ENCODE measurements at regions not wholly inside any gene's neighbourhood (a gene's known extent, or its start where the extent isn't known, plus 50 kb on each side); places are given as distances from the start of the nearest gene placed in this dataset.

DNA sequence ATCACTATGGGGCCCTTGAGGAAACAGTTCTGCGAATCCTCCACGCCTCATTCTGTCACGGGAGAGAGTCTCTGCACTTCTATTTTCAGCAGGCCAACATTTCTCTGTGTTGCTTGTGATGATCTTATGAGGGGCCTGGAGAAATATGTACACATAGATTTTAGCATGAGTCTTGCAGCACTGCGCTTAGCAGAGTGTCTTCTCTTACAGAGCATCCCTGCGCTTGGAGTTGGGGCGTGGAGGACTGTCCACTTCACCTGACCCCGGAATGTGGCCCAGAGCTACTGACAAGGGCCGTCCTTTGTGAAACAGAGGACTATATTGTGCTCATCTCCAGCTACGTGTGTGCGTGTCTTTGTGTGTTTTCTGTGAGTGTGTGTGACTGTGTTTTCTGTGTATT is 428.2 kb upstream of the IRX4 start:
- TF ChIP-seq POLR2AphosphoS5 (IDR thresholded peaks at IDR 0.05) (no peak), EP300 (IDR thresholded peaks at IDR 0.05) (no peak), POLR2A (IDR thresholded peaks at IDR 0.05) (no peak)
- TF ChIP-seq, protein P1, sequence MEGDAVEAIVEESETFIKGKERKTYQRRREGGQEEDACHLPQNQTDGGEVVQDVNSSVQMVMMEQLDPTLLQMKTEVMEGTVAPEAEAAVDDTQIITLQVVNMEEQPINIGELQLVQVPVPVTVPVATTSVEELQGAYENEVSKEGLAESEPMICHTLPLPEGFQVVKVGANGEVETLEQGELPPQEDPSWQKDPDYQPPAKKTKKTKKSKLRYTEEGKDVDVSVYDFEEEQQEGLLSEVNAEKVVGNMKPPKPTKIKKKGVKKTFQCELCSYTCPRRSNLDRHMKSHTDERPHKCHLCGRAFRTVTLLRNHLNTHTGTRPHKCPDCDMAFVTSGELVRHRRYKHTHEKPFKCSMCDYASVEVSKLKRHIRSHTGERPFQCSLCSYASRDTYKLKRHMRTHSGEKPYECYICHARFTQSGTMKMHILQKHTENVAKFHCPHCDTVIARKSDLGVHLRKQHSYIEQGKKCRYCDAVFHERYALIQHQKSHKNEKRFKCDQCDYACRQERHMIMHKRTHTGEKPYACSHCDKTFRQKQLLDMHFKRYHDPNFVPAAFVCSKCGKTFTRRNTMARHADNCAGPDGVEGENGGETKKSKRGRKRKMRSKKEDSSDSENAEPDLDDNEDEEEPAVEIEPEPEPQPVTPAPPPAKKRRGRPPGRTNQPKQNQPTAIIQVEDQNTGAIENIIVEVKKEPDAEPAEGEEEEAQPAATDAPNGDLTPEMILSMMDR (IDR thresholded peaks at IDR 0.05), result no peak

Data from suprapubic skin (tissue), 4 donors.